Stomach (tissue), 4 donors: ENCODE measurements at regions not wholly inside any gene's neighbourhood (a gene's known extent, or its start where the extent isn't known, plus 50 kb on each side); places are given as distances from the start of the nearest gene placed in this dataset.

Source experiments
- EP300 ChIP-seq: sonication (generic); formaldehyde crosslinking; IDR thresholded peaks from one replicate; pipeline ENCODE4 v1.6.1; 2017; ENCODE audit warnings: antibody characterized with exemption
- POLR2A ChIP-seq, 4 donors: fragments of 450-650 bp; IDR thresholded peaks; one replicate each; pipeline ENCODE4 v1.6.1; 2016; ENCODE audit warnings: antibody characterized with exemption in 4 of 4, control low read depth in 2 of 4, mild to moderate bottlenecking in 1 of 4, moderate library complexity in 1 of 4
- TF ChIP-seq, protein P1 (sequence below), 7 experiments: fragments of 450-650 bp in 4 of 7; fragments of 200-600 bp in 3 of 7; sonication (generic) in 3 of 7; IDR thresholded peaks; one replicate each; pipeline ENCODE4 v1.5.1; 2016 to 2019; ENCODE audit warnings: antibody characterized with exemption in 7 of 7, control low read depth in 2 of 7, mild to moderate bottlenecking in 1 of 7

- no peak for TF ChIP-seq POLR2A (IDR thresholded peaks at IDR 0.05)
- TF ChIP-seq, protein P1, sequence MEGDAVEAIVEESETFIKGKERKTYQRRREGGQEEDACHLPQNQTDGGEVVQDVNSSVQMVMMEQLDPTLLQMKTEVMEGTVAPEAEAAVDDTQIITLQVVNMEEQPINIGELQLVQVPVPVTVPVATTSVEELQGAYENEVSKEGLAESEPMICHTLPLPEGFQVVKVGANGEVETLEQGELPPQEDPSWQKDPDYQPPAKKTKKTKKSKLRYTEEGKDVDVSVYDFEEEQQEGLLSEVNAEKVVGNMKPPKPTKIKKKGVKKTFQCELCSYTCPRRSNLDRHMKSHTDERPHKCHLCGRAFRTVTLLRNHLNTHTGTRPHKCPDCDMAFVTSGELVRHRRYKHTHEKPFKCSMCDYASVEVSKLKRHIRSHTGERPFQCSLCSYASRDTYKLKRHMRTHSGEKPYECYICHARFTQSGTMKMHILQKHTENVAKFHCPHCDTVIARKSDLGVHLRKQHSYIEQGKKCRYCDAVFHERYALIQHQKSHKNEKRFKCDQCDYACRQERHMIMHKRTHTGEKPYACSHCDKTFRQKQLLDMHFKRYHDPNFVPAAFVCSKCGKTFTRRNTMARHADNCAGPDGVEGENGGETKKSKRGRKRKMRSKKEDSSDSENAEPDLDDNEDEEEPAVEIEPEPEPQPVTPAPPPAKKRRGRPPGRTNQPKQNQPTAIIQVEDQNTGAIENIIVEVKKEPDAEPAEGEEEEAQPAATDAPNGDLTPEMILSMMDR (IDR thresholded peaks at IDR 0.05) = no peak
- TF ChIP-seq EP300 = no peak
These were observed 195.1 kb downstream of the TXNL1 start for GRCh38 chr18:56443166-56443907.
